H1 (cell line): ENCODE measurements at regions not wholly inside any gene's neighbourhood (a gene's known extent, or its start where the extent isn't known, plus 50 kb on each side); places are given as distances from the start of the nearest gene placed in this dataset.

Experiments
- CHD7 ChIP-seq: fragments of 300-600 bp; sonication (generic); IDR thresholded peaks from 2 replicates; pipeline ENCODE4 v1.7.1; 2012; ENCODE audit warnings: low read length, moderate library complexity, mild to moderate bottlenecking, inconsistent platforms; ENCODE audit not compliant: insufficient replicate concordance
- FOSL1 ChIP-seq: IDR thresholded peaks from 2 replicates; pipeline ENCODE4 v1.6.1; 2011; ENCODE audit warnings: mild to moderate bottlenecking, low read depth, low read length, moderate library complexity; ENCODE audit not compliant: insufficient read depth
- GTF2F1 ChIP-seq: IDR thresholded peaks from 2 replicates; pipeline ENCODE4 v1.6.1; 2012; ENCODE audit warnings: low read depth, low read length, improper control_type of control experiment, borderline replicate concordance
- HDAC2 ChIP-seq, 2 experiments: fragments of 300-600 bp in 1 of 2; sonication (generic) in 1 of 2; IDR thresholded peaks; 2 replicates each; pipeline ENCODE4 v1.6.1; 2011 to 2012; ENCODE audit warnings: low read depth in 2 of 2, low read length in 2 of 2, mild to moderate bottlenecking in 2 of 2, moderate library complexity in 2 of 2, borderline replicate concordance in 1 of 2, inconsistent platforms in 1 of 2
- KDM5A ChIP-seq: fragments of 200-600 bp; IDR thresholded peaks from 2 replicates; pipeline ENCODE4 v1.7.1; 2012; ENCODE audit warnings: mild to moderate bottlenecking, low read length, inconsistent platforms, mixed read lengths
- MAFK ChIP-seq: IDR thresholded peaks from 2 replicates; pipeline ENCODE4 v1.6.1; 2012; ENCODE audit warnings: low read depth, mild to moderate bottlenecking, improper control_type of control experiment, low read length
- POU5F1 ChIP-seq: IDR thresholded peaks from 2 replicates; pipeline ENCODE4 v1.6.1; 2011; ENCODE audit warnings: low read depth, mild to moderate bottlenecking, low read length, moderate library complexity

GRCh38 chr3:137084586-137084985 is 126.8 kb downstream of the IL20RB start (continued):
- no peak for TF ChIP-seq CHD7
- TF ChIP-seq POU5F1 = no peak
- no peak for TF ChIP-seq FOSL1
- no peak for TF ChIP-seq GTF2F1
- TF ChIP-seq MAFK = no peak
- TF ChIP-seq KDM5A = no peak
- no peak for TF ChIP-seq HDAC2 (IDR thresholded peaks at IDR 0.05; ENCODE audit: borderline replicate concordance in 1 of 2, low read depth in 2 of 2, low read length in 2 of 2)
